Activated naive CD4-positive, alpha-beta T cell treated with anti-CD3 and anti-CD28 coated beads for 36 hours (primary cell): ENCODE measurements at regions not wholly inside any gene's neighbourhood (a gene's known extent, or its start where the extent isn't known, plus 50 kb on each side); places are given as distances from the start of the nearest gene placed in this dataset.
"Not testable (repeated sequence)": the region's sequence is repeated elsewhere in the genome, so short reads cannot be mapped to it uniquely, and the experiment has no call there.

Source experiments
- CTCF ChIA-PET: fragments of 350-600 bp; sonication (Branson Sonifier 250); formaldehyde crosslinking; loops from one replicate; lab custom pipeline; 2021; ENCODE audit warnings: antibody characterized with exemption; lab: Charles Lee
- DNase-seq: peaks from one replicate; pipeline ENCODE4 v3.0.0-alpha.2; 2020
- H3K27ac Mint-ChIP-seq: one replicate; pipeline ENCODE4 v1.8.0; 2021; ENCODE audit warnings: mild to moderate bottlenecking, mixed read lengths
- H3K27me3 Mint-ChIP-seq: one replicate; pipeline ENCODE4 v1.8.0; 2021; ENCODE audit warnings: low read depth, mixed read lengths
- H3K36me3 Mint-ChIP-seq: one replicate; pipeline ENCODE4 v1.8.0; 2021; ENCODE audit warnings: low read depth, mixed read lengths
- H3K4me1 Mint-ChIP-seq: one replicate; pipeline ENCODE4 v1.8.0; 2021; ENCODE audit warnings: low read depth, mixed read lengths
- H3K4me3 Mint-ChIP-seq: one replicate; pipeline ENCODE4 v1.8.0; 2021; ENCODE audit warnings: mild to moderate bottlenecking, moderate library complexity, mixed read lengths
- H3K9me3 Mint-ChIP-seq: one replicate; pipeline ENCODE4 v1.8.0; 2021; ENCODE audit warnings: mixed read lengths
- intact Hi-C: fragments of 100-400 bp; cut with micrococcal nuclease; formaldehyde crosslinking; loops from one replicate; pipeline ENCODE4 v1.15.1; 2023

DNA sequence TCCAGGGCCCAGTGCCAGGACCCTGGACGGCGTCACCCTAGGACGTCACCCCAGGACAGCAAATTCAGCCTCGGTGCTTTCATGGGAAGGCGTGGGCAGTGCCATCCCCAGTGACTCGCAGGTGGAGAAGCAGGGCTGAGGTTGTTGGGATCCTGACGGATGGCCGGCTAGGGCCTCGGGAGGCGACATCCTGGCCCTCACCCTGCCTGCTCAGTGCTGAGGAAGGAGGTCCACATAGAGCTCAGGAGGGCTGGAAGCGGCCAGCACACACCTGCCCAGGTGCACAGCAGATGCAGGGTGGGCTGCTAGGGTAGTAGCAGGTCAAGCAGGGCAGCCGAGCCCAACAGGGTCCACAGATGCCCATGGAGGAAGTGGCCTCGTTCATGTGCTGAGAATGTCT is 482.0 kb upstream of the SALL3 start:
- Mint-ChIP-seq H3K4me1 (no peaks in the 10 kb centered on the region), H3K27me3 (no peaks in the 10 kb centered on the region), H3K27ac (no peak overlapping the region), H3K36me3 (peaks cover 1% of the 10 kb centered on the region), H3K9me3 (peaks cover 5% of the 10 kb centered on the region), H3K4me3 (no peak overlapping the region)
- intact Hi-C loops: no loop called here
- CTCF ChIA-PET: no interaction called here
- DNase-seq: no peak

DNA sequence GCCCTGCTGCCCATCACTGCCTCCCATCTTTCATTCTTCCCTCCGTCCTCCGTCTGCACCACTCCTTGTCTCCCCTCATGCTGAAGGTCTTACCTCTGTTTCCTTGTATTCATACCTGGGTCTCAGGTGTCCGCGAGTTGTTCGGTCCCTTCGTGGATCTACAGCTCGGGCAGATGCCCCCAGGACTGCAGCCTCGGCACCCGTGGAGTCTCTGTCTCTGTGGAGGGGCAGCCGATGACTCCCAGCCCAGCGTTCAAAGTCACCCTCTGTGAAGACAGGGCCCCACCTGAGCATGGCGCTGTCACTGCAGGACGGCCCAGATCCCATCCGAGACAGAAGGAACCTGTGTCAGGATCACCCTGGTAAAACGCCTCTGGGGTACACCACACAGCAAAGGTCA is 480.0 kb upstream of the SALL3 start:
- no peaks in the 10 kb centered on the region for H3K9me3 Mint-ChIP-seq
- CTCF ChIA-PET: no interaction called here
- H3K4me1 Mint-ChIP-seq: no peaks in the 10 kb centered on the region
- no peak for DNase-seq
- intact Hi-C loops: no loop called here
- H3K36me3 Mint-ChIP-seq: no peaks in the 10 kb centered on the region
- no peak overlapping the region for H3K4me3 Mint-ChIP-seq
- H3K27ac Mint-ChIP-seq: no peak overlapping the region
- no peaks in the 10 kb centered on the region for H3K27me3 Mint-ChIP-seq

DNA sequence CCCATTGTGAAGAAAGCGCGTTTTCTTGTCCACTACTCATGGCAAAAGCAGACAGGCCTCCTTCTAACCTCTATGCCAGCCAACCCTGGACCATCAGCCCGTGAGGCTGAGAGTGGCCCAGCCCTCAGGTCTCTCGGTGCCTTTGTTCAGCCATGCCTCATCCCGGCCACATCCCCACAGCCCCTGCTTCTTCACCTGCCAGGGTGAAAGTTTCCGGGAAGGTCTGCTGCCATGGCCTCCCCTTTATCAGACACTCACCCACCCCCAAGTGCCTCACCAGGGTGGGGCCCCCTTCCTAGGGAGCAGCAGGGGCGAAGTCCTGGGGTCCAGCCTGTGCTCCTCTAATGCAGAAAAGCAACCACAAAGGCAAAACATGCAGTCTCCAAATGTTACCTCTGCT is 478.4 kb upstream of the SALL3 start:
- no peak for DNase-seq
- Mint-ChIP-seq H3K36me3 (no peaks in the 10 kb centered on the region), H3K4me3 (no peak overlapping the region), H3K27me3 (no peaks in the 10 kb centered on the region), H3K27ac (no peak overlapping the region), H3K4me1 (no peaks in the 10 kb centered on the region), H3K9me3 (no peaks in the 10 kb centered on the region)
- CTCF ChIA-PET: no interaction called here
- intact Hi-C loops: no loop called here

DNA sequence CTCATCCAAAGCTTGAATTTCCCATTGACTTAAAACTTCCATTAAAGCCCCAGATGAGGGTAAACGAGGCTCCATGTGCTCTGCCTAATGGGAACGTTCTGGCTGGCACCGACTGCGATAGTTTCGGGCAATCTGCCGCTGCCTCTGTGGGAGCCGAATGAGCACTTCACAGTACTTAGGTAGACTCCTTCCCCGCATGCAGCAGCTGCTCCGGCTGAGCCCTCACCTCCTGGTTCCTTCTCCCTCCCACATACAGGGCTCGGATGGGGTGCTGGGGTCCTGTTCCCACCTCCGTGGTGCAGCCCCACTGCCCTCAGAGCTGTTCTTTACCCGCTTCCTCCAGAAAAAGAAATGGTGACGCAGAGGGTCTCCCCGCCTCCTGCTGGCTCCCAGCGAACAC is 476.5 kb upstream of the SALL3 start:
- H3K36me3 Mint-ChIP-seq: no peaks in the 10 kb centered on the region
- no peak overlapping the region for H3K4me3 Mint-ChIP-seq
- H3K27me3 Mint-ChIP-seq: no peaks in the 10 kb centered on the region
- H3K27ac Mint-ChIP-seq: no peak overlapping the region
- H3K9me3 Mint-ChIP-seq: peaks cover 2% of the 10 kb centered on the region
- CTCF ChIA-PET: no interaction called here
- intact Hi-C loops: no loop called here
- DNase-seq: no peak
- no peaks in the 10 kb centered on the region for H3K4me1 Mint-ChIP-seq

DNA sequence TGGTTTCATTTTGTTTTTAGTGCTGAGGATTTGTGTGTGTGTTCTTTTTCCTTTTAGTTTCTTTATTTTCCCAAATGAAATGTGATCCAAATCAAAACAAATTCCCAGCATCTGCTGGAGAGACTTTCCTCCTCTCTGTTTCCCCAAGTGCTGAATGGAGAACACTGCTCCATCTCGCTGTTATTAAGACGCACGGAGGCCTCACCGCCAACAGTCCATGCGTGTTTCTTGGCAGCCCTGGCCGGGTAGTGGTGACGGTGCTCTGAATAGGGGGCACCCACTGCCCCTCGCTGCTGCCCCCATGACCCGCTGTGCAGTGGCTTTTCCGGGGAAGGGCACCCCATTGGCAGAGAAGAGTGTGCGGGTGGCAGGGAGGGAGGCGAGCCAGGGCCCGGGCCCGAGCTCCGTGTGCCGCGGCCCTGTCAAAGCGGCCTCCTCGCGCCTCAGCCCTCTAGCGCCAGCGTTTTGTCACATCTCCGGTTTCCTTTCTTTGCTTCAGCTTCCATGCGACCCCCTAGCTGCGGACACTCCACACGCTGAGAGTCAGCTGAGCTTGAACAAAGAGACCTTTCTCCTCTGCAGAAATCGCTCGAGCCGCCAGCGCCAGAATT is 473.7 kb upstream of the SALL3 start:
- H3K9me3 Mint-ChIP-seq: peaks cover 7% of the 10 kb centered on the region
- no peak for DNase-seq
- no peak overlapping the region for H3K4me3 Mint-ChIP-seq
- no peaks in the 10 kb centered on the region for H3K27me3 Mint-ChIP-seq
- H3K4me1 Mint-ChIP-seq: no peaks in the 10 kb centered on the region
- H3K36me3 Mint-ChIP-seq: no peaks in the 10 kb centered on the region
- intact Hi-C loops: no loop called here
- H3K27ac Mint-ChIP-seq: no peak overlapping the region
- CTCF ChIA-PET: no interaction called here

DNA sequence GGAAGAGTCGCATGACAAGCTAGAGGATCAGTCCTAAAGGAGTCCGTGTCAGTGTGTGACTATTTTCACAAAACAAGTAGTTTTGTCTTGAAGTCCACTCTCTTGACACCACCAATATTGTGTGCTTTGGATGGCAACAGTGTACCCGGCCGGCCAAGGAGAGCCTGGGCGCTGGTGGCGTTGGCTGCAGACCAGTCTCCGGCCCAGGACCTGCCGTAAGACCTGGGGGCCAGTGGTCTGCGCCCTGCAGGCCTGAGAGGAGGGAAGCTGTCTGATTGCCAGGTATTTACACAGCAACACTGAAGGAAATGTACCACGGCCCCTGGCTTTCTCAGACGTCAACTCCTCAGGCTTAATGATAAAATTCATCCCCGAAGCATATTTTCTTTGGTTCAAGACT is 472.4 kb upstream of the SALL3 start:
- Mint-ChIP-seq H3K27me3 (no peaks in the 10 kb centered on the region), H3K4me1 (no peaks in the 10 kb centered on the region), H3K4me3 (no peak overlapping the region), H3K9me3 (peaks cover 7% of the 10 kb centered on the region), H3K36me3 (no peaks in the 10 kb centered on the region), H3K27ac (no peak overlapping the region)
- intact Hi-C loops: no loop called here
- CTCF ChIA-PET: no interaction called here
- DNase-seq: no peak

DNA sequence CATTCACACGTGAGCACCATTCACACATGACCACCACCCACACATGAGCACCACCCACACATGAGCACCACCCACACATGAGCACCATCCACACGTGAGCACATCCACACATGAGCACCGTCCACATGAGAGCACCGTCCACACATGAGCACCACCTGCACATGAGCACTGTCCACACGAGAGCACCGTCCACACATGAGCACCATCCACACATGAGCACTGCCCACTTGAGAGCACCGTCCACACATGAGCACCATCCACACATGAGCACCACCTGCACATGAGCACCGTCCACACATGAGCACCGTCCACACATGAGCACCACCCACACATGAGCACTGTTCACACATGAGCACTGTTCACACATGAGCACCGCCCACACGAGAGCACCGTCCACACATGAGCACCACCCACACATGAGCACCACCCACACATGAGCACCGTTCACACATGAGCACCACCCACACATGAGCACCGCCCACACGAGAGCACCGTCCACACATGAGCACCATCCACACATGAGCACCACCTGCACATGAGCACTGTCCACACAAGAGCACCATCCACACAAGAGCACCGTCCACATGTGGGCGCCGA is 471.3 kb upstream of the SALL3 start:
- H3K27me3 Mint-ChIP-seq, CTCF ChIA-PET, H3K36me3 Mint-ChIP-seq, H3K4me3 Mint-ChIP-seq, intact Hi-C loops, H3K4me1 Mint-ChIP-seq, H3K27ac Mint-ChIP-seq, DNase-seq, H3K9me3 Mint-ChIP-seq: not testable (repeated sequence)

DNA sequence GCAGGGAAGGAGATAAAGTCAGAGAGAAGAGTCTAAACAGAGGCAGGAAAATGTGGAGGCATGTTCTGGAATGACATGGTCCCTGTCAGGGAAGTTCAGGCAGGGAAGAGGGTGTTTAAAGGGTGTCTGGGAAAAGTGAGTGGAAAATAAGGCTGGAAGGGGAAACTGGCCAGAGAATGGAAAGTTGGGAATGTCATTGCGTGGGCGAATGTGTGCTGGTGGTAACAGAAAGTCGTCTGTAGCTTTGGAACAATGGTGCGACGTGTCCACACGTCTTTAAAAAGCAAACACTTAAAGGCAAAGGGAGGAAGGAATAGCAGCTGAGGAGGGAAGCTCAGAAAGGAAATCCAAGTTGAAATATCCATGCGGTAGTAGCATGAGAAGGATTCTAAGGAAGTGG is 469.5 kb upstream of the SALL3 start:
- Mint-ChIP-seq H3K36me3 (no peaks in the 10 kb centered on the region), H3K9me3 (peaks cover 7% of the 10 kb centered on the region)

DNA sequence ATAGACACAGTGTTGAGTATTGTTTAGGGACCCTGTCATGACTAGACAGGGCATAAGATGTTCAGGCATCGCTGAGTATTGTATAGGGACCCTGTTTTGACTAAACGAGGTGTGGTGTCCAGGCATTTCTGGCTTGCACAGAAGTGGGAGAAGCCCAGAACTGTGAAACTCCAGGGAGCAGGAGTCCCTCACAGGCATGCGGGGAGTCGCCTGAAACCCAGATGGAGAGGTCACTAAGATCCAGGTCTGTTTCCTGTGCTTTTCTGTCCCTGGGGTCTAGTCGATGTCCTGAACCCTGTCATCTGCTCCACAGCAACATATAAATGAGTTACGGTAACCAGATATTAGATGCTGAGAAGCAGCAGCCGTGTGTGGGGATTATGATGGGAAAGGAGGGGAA is 469.0 kb upstream of the SALL3 start:
- H3K4me3 Mint-ChIP-seq: no peak overlapping the region
- no peaks in the 10 kb centered on the region for H3K36me3 Mint-ChIP-seq
- CTCF ChIA-PET: no interaction called here
- no peaks in the 10 kb centered on the region for H3K27me3 Mint-ChIP-seq
- intact Hi-C loops: no loop called here
- peaks cover 7% of the 10 kb centered on the region for H3K9me3 Mint-ChIP-seq
- no peak for DNase-seq
- H3K4me1 Mint-ChIP-seq: no peaks in the 10 kb centered on the region
- H3K27ac Mint-ChIP-seq: no peak overlapping the region

More for the DNA sequence above, 469.5 kb upstream of the SALL3 start:
- DNase-seq: no peak
- CTCF ChIA-PET: no interaction called here
- intact Hi-C loops: no loop called here
- no peak overlapping the region for H3K27ac Mint-ChIP-seq
- no peaks in the 10 kb centered on the region for H3K27me3 Mint-ChIP-seq
- H3K4me1 Mint-ChIP-seq: no peaks in the 10 kb centered on the region
- H3K4me3 Mint-ChIP-seq: no peak overlapping the region

DNA sequence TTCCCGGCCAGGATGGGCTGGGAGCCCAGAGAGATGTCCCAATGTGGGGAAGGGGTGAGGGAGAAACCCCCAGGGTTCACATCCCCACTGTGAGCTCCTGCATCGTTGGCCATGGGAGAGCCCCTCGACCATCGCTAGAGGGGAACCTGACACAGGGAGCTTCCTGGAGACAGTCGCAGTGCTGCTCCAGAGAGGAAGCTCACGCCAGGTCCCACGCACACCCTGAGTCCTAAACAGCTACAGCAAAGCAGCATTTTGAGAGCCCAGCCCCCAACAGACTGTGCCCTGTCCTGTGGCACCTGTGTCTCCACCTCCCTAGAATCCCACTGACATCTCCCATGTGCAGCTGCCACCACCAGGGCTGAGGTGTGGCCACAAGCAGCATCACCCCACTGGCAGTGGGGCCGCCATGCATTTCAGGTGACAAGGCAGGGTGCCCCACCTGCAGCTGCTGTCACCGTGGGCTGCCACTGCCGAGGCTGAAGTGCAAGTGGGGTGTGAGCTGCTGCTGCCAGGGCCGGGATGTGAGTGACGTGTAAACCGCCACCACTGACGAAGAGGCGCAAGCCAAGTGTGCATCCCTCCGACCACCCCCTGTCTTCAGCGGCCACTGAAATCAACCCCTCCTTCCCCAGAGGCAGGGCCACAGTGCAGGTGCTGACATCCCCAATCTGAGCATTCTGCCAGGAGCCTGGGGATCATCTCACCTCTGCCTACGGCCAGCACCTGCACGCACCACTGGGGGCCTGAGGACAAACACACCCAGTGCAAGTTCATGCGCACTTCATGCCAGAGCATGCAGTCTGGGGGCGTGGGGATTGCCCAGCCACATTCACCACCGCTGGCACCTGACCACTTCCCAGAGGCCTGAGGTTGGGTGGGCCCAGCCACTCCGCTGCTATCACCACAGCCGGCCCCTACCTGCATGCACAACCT is 467.7 kb upstream of the SALL3 start:
- Mint-ChIP-seq H3K4me3 (no peak overlapping the region), H3K9me3 (peaks cover 7% of the 10 kb centered on the region), H3K4me1 (no peaks in the 10 kb centered on the region), H3K27ac (no peak overlapping the region), H3K27me3 (no peaks in the 10 kb centered on the region), H3K36me3 (no peaks in the 10 kb centered on the region)
- no peak for DNase-seq
- intact Hi-C loops: no loop called here
- CTCF ChIA-PET: no interaction called here

DNA sequence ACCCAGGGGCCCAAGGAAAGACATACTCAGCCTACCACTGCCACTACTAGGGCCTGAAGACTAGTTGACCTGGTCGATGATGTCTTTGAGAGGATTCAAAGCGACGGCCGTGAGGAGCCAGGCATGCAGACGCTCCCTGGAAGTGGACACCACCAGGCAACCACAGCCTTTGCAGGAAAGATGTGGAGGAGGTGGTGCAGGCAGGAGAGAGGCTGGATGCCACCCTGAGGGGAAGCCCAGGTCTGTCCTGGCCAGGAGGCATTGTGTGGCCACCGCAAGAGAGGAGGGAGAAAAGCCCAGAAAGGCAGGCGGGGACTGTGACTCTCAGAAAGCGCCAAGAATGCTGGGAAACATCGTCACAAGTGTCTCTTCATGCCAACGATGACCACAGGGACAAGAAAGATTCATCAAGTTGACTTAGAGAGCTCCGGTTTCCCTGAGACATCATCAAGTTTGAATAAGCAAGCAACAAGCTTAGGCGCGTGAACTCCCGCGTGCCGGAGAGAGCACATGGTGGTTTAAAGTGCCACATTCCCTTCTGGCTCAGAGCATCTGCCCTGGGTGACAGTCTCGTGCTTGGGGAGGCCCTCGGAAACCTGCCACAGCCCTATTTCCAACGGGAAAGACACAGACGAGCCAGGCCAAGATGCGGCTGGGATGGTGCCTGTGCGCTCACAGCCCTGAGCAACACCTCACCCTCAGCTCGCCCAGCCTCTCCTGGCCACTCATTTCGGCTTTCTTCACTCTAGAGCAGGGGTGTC is 464.5 kb upstream of the SALL3 start:
- Mint-ChIP-seq H3K4me3 (no peak overlapping the region), H3K36me3 (no peaks in the 10 kb centered on the region), H3K9me3 (no peaks in the 10 kb centered on the region), H3K27me3 (no peaks in the 10 kb centered on the region), H3K4me1 (no peaks in the 10 kb centered on the region), H3K27ac (no peak overlapping the region)
- CTCF ChIA-PET: no interaction called here
- no peak for DNase-seq
- intact Hi-C loops: no loop called here

DNA sequence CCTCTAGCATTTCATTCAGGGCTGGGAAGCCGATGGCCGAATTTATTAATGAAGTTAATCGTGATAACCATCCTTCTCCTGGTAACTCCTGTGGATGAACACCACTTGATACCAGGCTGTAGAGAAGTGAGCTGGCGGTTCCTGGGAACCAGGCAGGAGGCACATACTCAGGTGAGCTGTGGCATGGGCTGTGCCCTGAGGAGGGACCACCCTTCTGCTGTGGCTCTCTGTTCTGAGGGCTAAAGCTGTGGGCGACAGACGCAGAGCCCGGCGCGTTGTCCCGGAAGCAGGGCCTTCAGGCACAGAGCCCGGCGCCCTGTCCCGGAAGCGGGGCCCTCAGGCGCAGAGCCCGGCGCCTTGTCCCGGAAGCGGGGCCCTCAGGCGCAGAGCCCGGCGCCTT is 462.3 kb upstream of the SALL3 start:
- Mint-ChIP-seq H3K4me1 (no peaks in the 10 kb centered on the region), H3K36me3 (no peaks in the 10 kb centered on the region), H3K4me3 (no peak overlapping the region), H3K27ac (no peak overlapping the region), H3K9me3 (no peaks in the 10 kb centered on the region), H3K27me3 (peaks cover 2% of the 10 kb centered on the region)
- CTCF ChIA-PET: no interaction called here
- no peak for DNase-seq
- intact Hi-C loops: no loop called here
